Osteoblast (primary cell): ENCODE measurements at regions not wholly inside any gene's neighbourhood (a gene's known extent, or its start where the extent isn't known, plus 50 kb on each side); places are given as distances from the start of the nearest gene placed in this dataset.

Experiments used
- DNase-seq: peaks from one replicate; pipeline ENCODE4 v3.0.0; 2011; ENCODE audit warnings: low spot score, mixed read lengths; ENCODE audit not compliant: insufficient read length; ENCODE audit errors: missing footprints
- H2AFZ ChIP-seq: 2 replicates; pipeline ENCODE4 v1.6.0; 2011; ENCODE audit warnings: mild to moderate bottlenecking, low read length
- H3K27ac ChIP-seq: 2 replicates; pipeline ENCODE4 v1.5.1; 2011; ENCODE audit warnings: mild to moderate bottlenecking, low read depth, low read length, moderate library complexity
- H3K27me3 ChIP-seq: 2 replicates; pipeline ENCODE4 v1.6.0; 2012; ENCODE audit warnings: mild to moderate bottlenecking, control low read depth, inconsistent platforms, low read length, moderate library complexity; ENCODE audit not compliant: insufficient read depth
- H3K36me3 ChIP-seq: 2 replicates; pipeline ENCODE4 v1.5.1; 2011; ENCODE audit warnings: mild to moderate bottlenecking, low read length, control low read depth, moderate library complexity; ENCODE audit not compliant: insufficient read depth
- H3K4me1 ChIP-seq: 2 replicates; pipeline ENCODE4 v1.5.1; 2011; ENCODE audit warnings: mild to moderate bottlenecking, low read length, control low read depth, moderate library complexity; ENCODE audit not compliant: insufficient read depth
- H3K4me2 ChIP-seq: 2 replicates; pipeline ENCODE4 v1.6.0; 2011; ENCODE audit warnings: mild to moderate bottlenecking, low read length; ENCODE audit not compliant: insufficient read depth
- H3K4me3 ChIP-seq: fragments of 200-600 bp; sonication (generic); 3 replicates; pipeline ENCODE4 v1.5.1; 2012; ENCODE audit warnings: mild to moderate bottlenecking, low read length, inconsistent platforms; ENCODE audit not compliant: insufficient read depth
- H3K79me2 ChIP-seq: 2 replicates; pipeline ENCODE4 v1.6.0; 2012; ENCODE audit warnings: mild to moderate bottlenecking, low read length, control low read depth, inconsistent platforms; ENCODE audit not compliant: insufficient read depth
- H3K9me3 ChIP-seq: 2 replicates; pipeline ENCODE4 v1.5.1; 2011; ENCODE audit warnings: low read depth, low read length, control low read depth
- H4K20me1 ChIP-seq: 2 replicates; pipeline ENCODE4 v1.6.0; 2012; ENCODE audit warnings: mild to moderate bottlenecking, low read length, control low read depth; ENCODE audit not compliant: insufficient read depth
- CTCF ChIP-seq: IDR thresholded peaks from 2 replicates; pipeline ENCODE4 v1.5.1; 2011; ENCODE audit warnings: mild to moderate bottlenecking, low read depth, low read length, moderate library complexity; ENCODE audit errors: extremely low read depth

GRCh38 chr17:73985466-73986015 lies 217.9 kb upstream of the RPL38 start:
- Histone ChIP-seq H3K4me2 (no peak overlapping the region), H3K9me3 (no peaks in the 10 kb centered on the region), H3K79me2 (no peaks in the 10 kb centered on the region), H4K20me1 (no peaks in the 10 kb centered on the region), H3K27me3 (no peaks in the 10 kb centered on the region), H2AFZ (no peak overlapping the region), H3K4me3 (no peak overlapping the region), H3K27ac (no peak overlapping the region), H3K36me3 (no peaks in the 10 kb centered on the region), H3K4me1 (no peaks in the 10 kb centered on the region)
- no peak for TF ChIP-seq CTCF
- no peak for DNase-seq

- no peak overlapping the region for H3K4me2 ChIP-seq
- H2AFZ ChIP-seq, result no peak overlapping the region
- H3K9me3 ChIP-seq, result no peaks in the 10 kb centered on the region
- H3K27me3 ChIP-seq, result no peaks in the 10 kb centered on the region
- DNase-seq, result no peak
- H3K36me3 ChIP-seq, result no peaks in the 10 kb centered on the region
- no peak overlapping the region for H3K27ac ChIP-seq
- no peaks in the 10 kb centered on the region for H3K79me2 ChIP-seq
- H3K4me1 ChIP-seq, result no peaks in the 10 kb centered on the region
- no peak for TF ChIP-seq CTCF
- no peak overlapping the region for H3K4me3 ChIP-seq
- no peaks in the 10 kb centered on the region for H4K20me1 ChIP-seq
Observed at GRCh38 chr17:73986641-73987177, 216.8 kb upstream of the RPL38 start.

DNA sequence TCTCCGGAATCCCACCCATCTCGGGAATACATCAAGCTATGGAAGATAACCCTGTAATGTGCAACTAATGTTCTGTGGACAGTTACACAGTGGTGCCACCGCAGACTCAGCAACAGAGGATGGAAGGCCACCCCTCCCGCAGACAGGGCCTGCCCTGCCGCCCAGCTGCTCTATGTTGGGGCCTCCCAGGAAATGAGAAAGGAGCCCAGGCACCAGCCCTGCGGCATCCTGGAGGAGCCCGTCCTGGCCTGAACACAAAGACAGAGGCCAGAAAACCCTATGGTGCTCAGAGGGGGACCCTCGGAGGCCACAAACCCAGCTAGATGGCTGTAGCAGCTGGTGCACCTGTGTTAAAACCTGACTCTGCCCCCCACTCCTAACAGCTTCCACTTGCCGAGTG lies 216.1 kb upstream of the RPL38 start:
- no peak overlapping the region for H3K4me2 ChIP-seq

More for the DNA sequence above, 216.1 kb upstream of the RPL38 start:
- Histone ChIP-seq H3K79me2 (no peaks in the 10 kb centered on the region), H4K20me1 (no peaks in the 10 kb centered on the region), H3K36me3 (no peaks in the 10 kb centered on the region), H3K4me1 (no peaks in the 10 kb centered on the region), H3K27ac (no peak overlapping the region), H3K27me3 (no peaks in the 10 kb centered on the region), H3K9me3 (no peaks in the 10 kb centered on the region), H3K4me3 (no peak overlapping the region), H2AFZ (no peak overlapping the region)
- DNase-seq, result no peak
- no peak for TF ChIP-seq CTCF
